ENCODE measurements at regions not wholly inside any gene's neighbourhood (a gene's known extent, or its start where the extent isn't known, plus 50 kb on each side); places are given as distances from the start of the nearest gene placed in this dataset.
"Not testable (repeated sequence)": the region's sequence is repeated elsewhere in the genome, so short reads cannot be mapped to it uniquely, and the experiment has no call there.

DNA sequence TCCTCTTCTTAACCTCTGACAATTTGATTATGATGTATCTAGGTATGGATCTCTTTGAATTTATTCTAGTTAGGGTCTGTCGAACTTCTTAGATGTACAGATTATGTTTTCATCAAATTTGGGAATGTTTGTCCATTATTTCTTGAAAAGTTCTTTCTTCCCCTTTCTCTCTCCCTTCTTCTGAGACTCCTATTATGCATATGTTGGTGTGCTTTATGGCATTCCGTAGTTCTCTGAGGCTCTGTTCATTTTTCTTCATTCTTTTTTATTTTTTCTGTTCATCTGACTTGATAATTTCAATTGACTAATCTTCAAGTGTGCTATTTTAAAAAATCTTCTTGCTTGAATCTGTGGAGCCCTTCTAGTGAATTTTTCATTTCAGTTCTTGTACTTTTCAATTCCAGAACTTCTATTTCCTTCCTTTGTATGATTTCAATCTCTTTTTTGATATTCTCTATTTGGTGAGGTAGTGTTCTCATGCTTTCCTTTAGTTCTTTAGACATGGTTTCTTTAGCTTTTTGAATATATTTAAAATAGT, 79.8 kb downstream of the TMEM270 start:
- FAIRE-seq (no peak), DNase-seq (ENCODE audit: insufficient read length) (no peak)
- TF ChIP-seq POLR2A (IDR thresholded peaks at IDR 0.05; ENCODE audit: low read depth, low read length) (no peak), POLR2AphosphoS5 (IDR thresholded peaks at IDR 0.05; ENCODE audit: low read depth, low read length) (no peak), TAF1 (IDR thresholded peaks at IDR 0.05; ENCODE audit: borderline replicate concordance, low read depth, low read length) (no peak)

GRCh38 chr7:73941836-73942551, 81.0 kb downstream of the TMEM270 start:
- TF ChIP-seq POLR2A (IDR thresholded peaks at IDR 0.05; ENCODE audit: low read depth, low read length) (no peak), POLR2AphosphoS5 (IDR thresholded peaks at IDR 0.05; ENCODE audit: low read depth, low read length) (no peak), TAF1 (IDR thresholded peaks at IDR 0.05; ENCODE audit: borderline replicate concordance, low read depth, low read length) (no peak)
- DNase-seq (ENCODE audit: insufficient read length): no peak
- FAIRE-seq: no peak

GRCh38 chr7:73945022-73945421, 83.0 kb upstream of the ELN start:
- TF ChIP-seq POLR2A (IDR thresholded peaks at IDR 0.05; ENCODE audit: low read depth, low read length) (no peak), POLR2AphosphoS5 (IDR thresholded peaks at IDR 0.05; ENCODE audit: low read depth, low read length) (no peak), TAF1 (IDR thresholded peaks at IDR 0.05; ENCODE audit: borderline replicate concordance, low read depth, low read length) (no peak)
- no peak for FAIRE-seq

DNA sequence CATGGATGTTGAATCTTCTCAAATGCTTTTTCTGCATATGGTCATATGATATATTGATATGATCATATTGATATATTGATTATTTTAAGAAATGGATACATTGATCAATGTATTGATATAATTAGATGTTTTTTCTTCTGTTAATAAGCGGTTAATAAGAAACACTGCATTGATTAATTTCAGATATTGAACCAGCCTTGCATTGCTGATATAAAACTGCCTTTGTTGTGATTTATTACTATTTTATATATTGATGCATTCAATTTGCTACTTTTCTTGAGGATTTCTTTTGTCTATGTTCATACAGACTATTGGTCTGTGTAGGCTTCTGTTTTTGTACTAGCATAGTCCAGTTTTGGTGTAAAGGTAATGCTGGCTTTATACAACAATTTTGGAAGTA, 79.7 kb upstream of the ELN start:
- DNase-seq (ENCODE audit: insufficient read length) (no peak), FAIRE-seq (no peak)
- TF ChIP-seq POLR2A (IDR thresholded peaks at IDR 0.05; ENCODE audit: low read depth, low read length) (no peak), POLR2AphosphoS5 (IDR thresholded peaks at IDR 0.05; ENCODE audit: low read depth, low read length) (no peak), TAF1 (IDR thresholded peaks at IDR 0.05; ENCODE audit: borderline replicate concordance, low read depth, low read length) (no peak)

More at GRCh38 chr7:73945022-73945421, 83.0 kb upstream of the ELN start:
- DNase-seq (ENCODE audit: insufficient read length): no peak

- no peak for DNase-seq (ENCODE audit: insufficient read length)
Measured at GRCh38 chr7:73952266-73952665, 75.7 kb upstream of the ELN start.

GRCh38 chr7:73954181-73954580, 73.8 kb upstream of the ELN start:
- no peak for TF ChIP-seq TAF1 (IDR thresholded peaks at IDR 0.05; ENCODE audit: borderline replicate concordance, low read depth, low read length)
- no peak for TF ChIP-seq POLR2AphosphoS5 (IDR thresholded peaks at IDR 0.05; ENCODE audit: low read depth, low read length)
- no peak for TF ChIP-seq POLR2A (IDR thresholded peaks at IDR 0.05; ENCODE audit: low read depth, low read length)
- DNase-seq (ENCODE audit: insufficient read length) (no peak), FAIRE-seq (no peak)

More at GRCh38 chr7:73952266-73952665, 75.7 kb upstream of the ELN start:
- no peak for TF ChIP-seq POLR2A (IDR thresholded peaks at IDR 0.05; ENCODE audit: low read depth, low read length)
- TF ChIP-seq TAF1 (IDR thresholded peaks at IDR 0.05; ENCODE audit: borderline replicate concordance, low read depth, low read length): no peak
- no peak for TF ChIP-seq POLR2AphosphoS5 (IDR thresholded peaks at IDR 0.05; ENCODE audit: low read depth, low read length)
- no peak for FAIRE-seq

DNA sequence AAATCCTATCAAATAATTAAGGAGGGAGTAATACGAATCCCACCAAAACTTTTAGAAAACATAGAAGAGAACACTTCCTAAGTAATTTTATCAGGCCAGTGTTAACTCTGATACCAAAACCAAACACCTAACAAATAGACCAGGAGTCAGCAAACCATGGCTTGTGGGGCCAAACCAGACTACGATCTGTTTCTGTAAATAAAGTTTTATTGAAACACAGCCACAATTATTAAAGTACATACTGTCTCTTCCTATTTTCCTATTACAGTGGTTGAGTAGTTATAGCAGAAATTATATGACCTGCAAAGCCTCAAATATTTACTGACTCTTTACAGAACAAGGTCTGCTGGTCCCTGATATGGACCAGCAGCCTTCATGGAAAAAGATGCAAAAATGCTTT, 73.1 kb upstream of the ELN start:
- FAIRE-seq: no peak
- no peak for DNase-seq (ENCODE audit: insufficient read length)
- TF ChIP-seq POLR2AphosphoS5 (IDR thresholded peaks at IDR 0.05; ENCODE audit: low read depth, low read length) (no peak), TAF1 (IDR thresholded peaks at IDR 0.05; ENCODE audit: borderline replicate concordance, low read depth, low read length) (no peak), POLR2A (IDR thresholded peaks at IDR 0.05; ENCODE audit: low read depth, low read length) (no peak)

DNA sequence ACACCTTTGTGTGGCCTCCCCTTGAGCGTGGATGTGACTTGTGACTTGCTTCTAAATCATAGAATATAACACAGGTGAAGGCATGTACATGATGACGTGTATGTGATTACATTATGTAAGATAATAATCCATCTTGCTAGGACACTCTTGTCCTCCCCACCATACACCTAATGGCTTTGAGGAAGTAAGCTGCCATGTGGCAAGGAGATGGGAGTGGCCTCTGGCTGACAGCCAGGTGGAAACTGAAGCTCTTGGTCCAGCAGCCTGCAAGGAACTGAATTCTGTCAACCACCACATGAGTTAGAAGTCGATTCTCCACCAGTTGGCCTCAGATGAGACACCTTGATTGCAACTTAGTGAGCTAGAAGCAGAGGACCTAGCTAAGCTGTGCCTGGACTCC, 67.4 kb upstream of the ELN start:
- FAIRE-seq (no peak), DNase-seq (ENCODE audit: insufficient read length) (no peak)

DNA sequence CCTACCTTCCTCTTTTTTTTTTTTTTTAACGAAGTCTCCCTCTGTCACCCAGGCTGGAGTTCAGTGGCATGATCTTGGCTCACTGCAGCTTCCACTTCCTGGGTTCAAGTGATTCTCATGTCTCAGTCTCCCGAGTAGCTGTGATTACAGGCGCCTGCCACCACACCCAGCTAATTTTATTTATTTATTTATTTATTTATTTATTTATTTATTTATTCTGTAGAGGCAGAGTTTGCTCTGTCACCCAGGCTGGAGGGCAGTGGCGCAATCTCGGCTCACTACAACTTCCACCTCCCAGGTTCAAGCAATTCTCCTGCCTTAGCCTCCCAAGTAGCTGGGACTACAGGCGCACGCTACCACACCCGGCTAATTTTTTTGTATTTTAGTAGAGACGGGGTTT, 66.0 kb upstream of the ELN start:
- not testable (repeated sequence) for DNase-seq (ENCODE audit: insufficient read length); FAIRE-seq

More for the DNA sequence above, 67.4 kb upstream of the ELN start:
- no peak for TF ChIP-seq POLR2A (IDR thresholded peaks at IDR 0.05; ENCODE audit: low read depth, low read length)
- no peak for TF ChIP-seq POLR2AphosphoS5 (IDR thresholded peaks at IDR 0.05; ENCODE audit: low read depth, low read length)
- TF ChIP-seq TAF1 (IDR thresholded peaks at IDR 0.05; ENCODE audit: borderline replicate concordance, low read depth, low read length): no peak

GRCh38 chr7:73963252-73963822, 64.6 kb upstream of the ELN start:
- FAIRE-seq: no peak
- DNase-seq (ENCODE audit: insufficient read length): no peak
- TF ChIP-seq POLR2A (IDR thresholded peaks at IDR 0.05; ENCODE audit: low read depth, low read length) (no peak), TAF1 (IDR thresholded peaks at IDR 0.05; ENCODE audit: borderline replicate concordance, low read depth, low read length) (no peak), POLR2AphosphoS5 (IDR thresholded peaks at IDR 0.05; ENCODE audit: low read depth, low read length) (no peak)

- TF ChIP-seq TAF1 (IDR thresholded peaks at IDR 0.05; ENCODE audit: borderline replicate concordance, low read depth, low read length): no peak
- no peak for TF ChIP-seq POLR2AphosphoS5 (IDR thresholded peaks at IDR 0.05; ENCODE audit: low read depth, low read length)
- no peak for TF ChIP-seq POLR2A (IDR thresholded peaks at IDR 0.05; ENCODE audit: low read depth, low read length)
- DNase-seq (ENCODE audit: insufficient read length): no peak
- no peak for FAIRE-seq
Measured at GRCh38 chr7:73964786-73965185, 63.2 kb upstream of the ELN start.
